ENCODE measurements at regions not wholly inside any gene's neighbourhood (a gene's known extent, or its start where the extent isn't known, plus 50 kb on each side); places are given as distances from the start of the nearest gene placed in this dataset.

DNA sequence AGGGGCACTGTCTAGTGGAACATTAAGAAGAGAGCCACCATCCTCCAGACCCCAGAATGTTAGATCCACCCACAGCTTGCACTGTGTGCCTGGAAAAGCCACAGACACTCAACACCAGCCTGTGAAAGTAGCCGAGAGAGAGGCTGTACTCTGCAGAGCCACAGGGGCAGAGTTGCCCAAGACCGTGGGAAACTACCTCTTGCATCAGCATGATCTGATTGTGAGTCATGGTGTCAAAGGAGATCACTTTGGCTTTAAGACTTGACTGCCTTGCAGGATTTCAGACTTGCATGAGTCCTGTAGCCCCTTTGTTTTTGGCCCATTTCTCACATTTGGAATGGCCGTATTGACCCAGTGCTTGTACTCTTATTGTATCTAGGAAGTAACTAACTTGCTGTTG is 115.9 kb upstream of the CCDC179 start:
- DNase-seq: no peak
- Mint-ChIP-seq H3K4me3 (no peak overlapping the region), H3K27ac (no peak overlapping the region), H3K27me3 (ENCODE audit: insufficient read depth) (peaks cover 1% of the 10 kb centered on the region; the same call in 1 of the 2 replicates), H3K9me3 (peaks cover 15% of the 10 kb centered on the region; the same call in 1 of the 2 replicates), H3K36me3 (ENCODE audit: low read depth) (no peaks in the 10 kb centered on the region), H3K4me1 (ENCODE audit: low read depth) (no peaks in the 10 kb centered on the region)
- TF ChIP-seq, protein P1, sequence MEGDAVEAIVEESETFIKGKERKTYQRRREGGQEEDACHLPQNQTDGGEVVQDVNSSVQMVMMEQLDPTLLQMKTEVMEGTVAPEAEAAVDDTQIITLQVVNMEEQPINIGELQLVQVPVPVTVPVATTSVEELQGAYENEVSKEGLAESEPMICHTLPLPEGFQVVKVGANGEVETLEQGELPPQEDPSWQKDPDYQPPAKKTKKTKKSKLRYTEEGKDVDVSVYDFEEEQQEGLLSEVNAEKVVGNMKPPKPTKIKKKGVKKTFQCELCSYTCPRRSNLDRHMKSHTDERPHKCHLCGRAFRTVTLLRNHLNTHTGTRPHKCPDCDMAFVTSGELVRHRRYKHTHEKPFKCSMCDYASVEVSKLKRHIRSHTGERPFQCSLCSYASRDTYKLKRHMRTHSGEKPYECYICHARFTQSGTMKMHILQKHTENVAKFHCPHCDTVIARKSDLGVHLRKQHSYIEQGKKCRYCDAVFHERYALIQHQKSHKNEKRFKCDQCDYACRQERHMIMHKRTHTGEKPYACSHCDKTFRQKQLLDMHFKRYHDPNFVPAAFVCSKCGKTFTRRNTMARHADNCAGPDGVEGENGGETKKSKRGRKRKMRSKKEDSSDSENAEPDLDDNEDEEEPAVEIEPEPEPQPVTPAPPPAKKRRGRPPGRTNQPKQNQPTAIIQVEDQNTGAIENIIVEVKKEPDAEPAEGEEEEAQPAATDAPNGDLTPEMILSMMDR (IDR thresholded peaks at IDR 0.05): no peak

DNA sequence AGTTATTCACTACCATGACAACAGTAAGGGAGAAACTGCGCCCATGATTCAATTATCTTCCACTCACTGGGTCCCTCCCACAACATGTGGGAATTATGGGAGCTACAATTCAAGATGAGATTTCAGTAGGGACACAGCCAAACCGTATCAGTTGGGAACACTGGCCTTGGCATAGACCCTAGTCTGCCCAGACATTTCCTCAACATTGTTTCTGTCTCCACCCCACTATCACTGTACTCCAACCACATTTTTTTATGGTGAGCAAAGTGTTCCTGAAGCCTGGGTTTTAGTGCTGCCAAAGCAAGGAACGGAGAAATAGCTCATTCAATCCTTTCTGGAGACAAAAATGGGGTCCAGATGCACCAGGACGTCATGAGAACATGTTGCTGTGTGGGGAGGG is 122.6 kb upstream of the CCDC179 start:
- Mint-ChIP-seq H3K4me3 (no peak overlapping the region), H3K4me1 (ENCODE audit: low read depth) (no peaks in the 10 kb centered on the region; the same call in 1 of the 2 replicates), H3K9me3 (peaks cover 5% of the 10 kb centered on the region; the same call in 1 of the 2 replicates), H3K27ac (no peak overlapping the region), H3K27me3 (ENCODE audit: insufficient read depth) (no peaks in the 10 kb centered on the region), H3K36me3 (ENCODE audit: low read depth) (no peaks in the 10 kb centered on the region)
- TF ChIP-seq, protein P1 (IDR thresholded peaks at IDR 0.05): no peak
- DNase-seq: no peak

DNA sequence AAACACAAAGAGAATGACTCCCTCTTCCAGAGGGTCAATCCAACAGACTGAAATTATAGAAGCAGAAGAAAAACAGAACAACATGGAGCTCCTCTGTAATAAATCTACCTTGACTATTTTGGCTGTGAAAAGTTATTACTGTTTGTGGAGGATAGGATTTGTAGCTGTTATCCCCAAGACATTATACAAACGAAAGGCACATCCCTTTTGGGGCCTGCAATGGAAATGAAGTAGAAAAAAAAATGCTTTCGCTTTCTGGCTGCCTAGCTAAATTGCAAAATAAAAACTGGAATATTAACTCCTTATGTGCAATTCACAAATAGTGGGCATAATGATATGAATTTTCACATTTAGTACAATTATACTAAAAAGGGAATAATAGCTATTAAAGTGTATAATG is 123.8 kb upstream of the CCDC179 start:
- Mint-ChIP-seq H3K27me3 (ENCODE audit: insufficient read depth) (peaks cover 2% of the 10 kb centered on the region; the same call in 1 of the 2 replicates), H3K36me3 (ENCODE audit: low read depth) (no peaks in the 10 kb centered on the region), H3K4me1 (ENCODE audit: low read depth) (no peaks in the 10 kb centered on the region; the same call in 1 of the 2 replicates), H3K27ac (no peak overlapping the region), H3K9me3 (peaks cover 13% of the 10 kb centered on the region), H3K4me3 (peak overlapping the region; percentile 7; the same call in 1 of the 2 replicates)
- TF ChIP-seq, protein P1 (IDR thresholded peaks at IDR 0.05): no peak
- DNase-seq: no peak

DNA sequence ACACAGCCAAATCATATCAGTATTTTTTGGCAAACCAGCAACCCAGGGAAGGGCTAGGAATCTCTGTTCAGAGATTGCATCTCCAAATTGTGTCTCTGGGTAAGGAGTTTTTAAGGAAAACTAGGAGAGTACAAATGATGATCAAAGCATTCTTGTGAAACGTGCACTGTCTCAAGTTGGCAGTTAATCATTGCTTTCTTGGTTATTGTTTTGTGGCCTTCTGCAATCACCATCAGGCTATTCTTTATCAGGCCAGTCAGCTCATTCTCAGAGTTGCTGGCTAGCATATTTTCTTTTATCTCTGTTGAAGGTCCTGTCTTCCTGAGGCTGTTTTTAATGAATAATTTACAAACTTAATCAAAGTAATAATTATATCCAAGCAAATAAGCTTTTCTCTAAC is 129.1 kb upstream of the CCDC179 start:
- peaks cover 19% of the 10 kb centered on the region for H3K9me3 Mint-ChIP-seq
- no peak for DNase-seq
- H3K36me3 Mint-ChIP-seq (ENCODE audit: low read depth): no peaks in the 10 kb centered on the region
- TF ChIP-seq, protein P1 (IDR thresholded peaks at IDR 0.05): no peak
- no peaks in the 10 kb centered on the region for H3K4me1 Mint-ChIP-seq (ENCODE audit: low read depth)
- peaks cover 2% of the 10 kb centered on the region; the same call in 1 of the 2 replicates for H3K27me3 Mint-ChIP-seq (ENCODE audit: insufficient read depth)
- no peak overlapping the region for H3K27ac Mint-ChIP-seq
- H3K4me3 Mint-ChIP-seq: no peak overlapping the region

DNA sequence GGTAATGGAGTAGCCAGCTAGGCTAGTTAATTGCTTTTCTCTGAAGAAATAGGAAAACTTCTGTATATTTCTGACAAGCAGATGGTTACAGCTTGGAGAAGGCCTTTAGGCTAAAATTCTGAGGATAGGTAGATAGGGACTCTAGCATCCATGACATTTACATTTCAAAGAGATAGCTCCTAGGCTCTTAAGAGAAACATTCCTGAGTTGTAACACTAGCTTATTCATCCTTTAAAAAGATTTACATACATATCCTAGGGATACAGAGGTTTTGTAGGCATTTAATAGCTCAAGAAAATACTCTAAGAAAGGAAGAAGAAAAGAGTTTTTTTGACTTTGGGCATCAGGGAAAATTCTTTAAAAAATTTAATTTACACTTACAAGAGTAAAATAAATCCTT is 130.9 kb upstream of the CCDC179 start:
- TF ChIP-seq, protein P1 (IDR thresholded peaks at IDR 0.05): no peak
- peaks cover 2% of the 10 kb centered on the region for H3K27me3 Mint-ChIP-seq (ENCODE audit: insufficient read depth)
- peaks cover 19% of the 10 kb centered on the region for H3K9me3 Mint-ChIP-seq
- no peaks in the 10 kb centered on the region for H3K4me1 Mint-ChIP-seq (ENCODE audit: low read depth)
- no peak overlapping the region for H3K27ac Mint-ChIP-seq
- DNase-seq: no peak
- H3K36me3 Mint-ChIP-seq (ENCODE audit: low read depth): no peaks in the 10 kb centered on the region
- no peak overlapping the region for H3K4me3 Mint-ChIP-seq

DNA sequence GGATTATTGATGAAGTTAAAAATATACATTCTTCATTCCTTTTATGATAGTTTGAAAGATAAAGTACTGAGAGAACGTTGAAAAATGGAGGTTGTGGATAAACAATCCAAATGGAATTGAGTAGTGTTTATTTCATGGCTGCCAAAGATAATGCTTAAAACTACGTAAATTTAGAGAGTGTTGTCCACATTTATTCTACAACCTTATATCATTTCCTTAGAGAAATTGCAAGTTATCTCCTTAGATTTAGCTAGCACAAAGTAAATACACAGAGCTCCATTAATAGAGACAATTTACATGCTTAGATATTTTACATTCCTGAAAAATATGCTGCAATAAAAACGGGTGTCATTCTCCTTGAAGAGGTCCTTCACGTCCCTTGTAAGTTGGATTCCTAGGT is 146.5 kb upstream of the CCDC179 start:
- Mint-ChIP-seq H3K4me1 (ENCODE audit: low read depth) (no peaks in the 10 kb centered on the region; the same call in 1 of the 2 replicates), H3K27me3 (ENCODE audit: insufficient read depth) (no peaks in the 10 kb centered on the region; the same call in none of the 2 replicates), H3K4me3 (no peak overlapping the region), H3K9me3 (peaks cover 11% of the 10 kb centered on the region), H3K27ac (no peak overlapping the region), H3K36me3 (ENCODE audit: low read depth) (peaks cover 5% of the 10 kb centered on the region; the same call in 1 of the 2 replicates)
- TF ChIP-seq, protein P1 (IDR thresholded peaks at IDR 0.05): no peak
- no peak for DNase-seq

Data from HFFc6 (cell line).